ENCODE measurements at regions not wholly inside any gene's neighbourhood (a gene's known extent, or its start where the extent isn't known, plus 50 kb on each side); places are given as distances from the start of the nearest gene placed in this dataset.
"Not testable (repeated sequence)": the region's sequence is repeated elsewhere in the genome, so short reads cannot be mapped to it uniquely, and the experiment has no call there.

DNA sequence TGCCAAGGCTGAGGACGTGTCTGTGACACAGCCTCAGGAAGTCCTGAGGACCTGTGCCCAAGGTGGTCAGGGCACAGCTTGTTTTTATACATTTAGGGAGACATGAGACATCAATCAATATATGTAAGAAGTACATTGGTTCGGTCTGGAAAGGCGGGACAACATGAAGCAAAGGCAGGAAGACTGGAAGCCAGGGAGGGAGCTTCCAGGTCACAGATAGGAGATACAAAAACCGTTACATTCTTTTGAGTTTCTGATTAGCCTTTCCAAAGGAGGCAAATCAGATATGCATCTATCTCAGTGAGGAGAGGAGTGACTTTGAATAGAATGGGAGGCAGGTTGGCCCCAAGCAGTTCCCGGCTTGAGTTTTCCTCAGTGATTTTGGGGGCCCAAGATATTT is 127.1 kb upstream of the SGCG start:
- DNase-seq (ENCODE audit: low read depth, low spot score); in situ Hi-C loops (cut with HindIII; ENCODE audit: low pct_unique_long_range_greater_than_20kb, low sequenced_read_pairs): not testable (repeated sequence)

DNA sequence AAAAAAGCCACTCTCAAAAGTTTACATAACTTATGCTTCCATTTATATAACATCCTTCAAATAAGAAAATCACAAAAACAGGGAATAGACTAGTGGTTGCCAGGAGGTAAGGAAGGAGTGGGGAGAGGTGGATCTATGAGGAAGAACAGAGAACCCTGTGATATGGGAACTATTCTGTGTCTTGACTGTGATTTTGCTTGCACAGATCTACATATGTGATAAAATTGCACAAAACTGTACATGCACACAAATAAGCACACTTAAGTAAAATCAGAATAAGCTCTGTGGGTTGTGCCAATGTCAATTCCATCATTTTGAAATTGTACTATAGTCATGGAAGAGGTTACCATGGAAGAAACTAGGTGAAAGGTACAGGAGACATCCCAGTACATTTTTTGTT is 121.6 kb upstream of the SGCG start:
- no peak for DNase-seq (ENCODE audit: low read depth, low spot score)
- in situ Hi-C loops (cut with HindIII; ENCODE audit: low pct_unique_long_range_greater_than_20kb, low sequenced_read_pairs): no loop called here

DNA sequence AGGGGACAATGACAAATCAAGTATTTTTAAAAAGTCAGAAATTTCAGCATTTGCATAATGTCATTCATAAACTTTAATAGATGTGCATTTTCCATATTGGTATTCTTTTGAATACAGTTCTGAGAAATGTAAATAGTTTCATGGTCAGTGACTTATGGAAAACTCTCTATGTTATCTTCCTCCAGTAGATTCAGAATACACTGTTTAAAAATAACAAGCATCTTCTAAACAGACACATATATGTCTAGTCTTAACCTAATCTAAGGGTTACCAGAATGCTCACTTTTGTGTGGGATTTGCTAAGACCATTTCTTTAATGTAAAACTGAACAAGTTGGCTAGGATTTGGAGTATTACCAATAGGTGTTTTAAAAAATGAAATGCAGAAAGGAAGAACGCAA is 119.8 kb upstream of the SGCG start:
- DNase-seq (ENCODE audit: low read depth, low spot score): no peak
- in situ Hi-C loops (cut with HindIII; ENCODE audit: low pct_unique_long_range_greater_than_20kb, low sequenced_read_pairs): no loop called here

DNA sequence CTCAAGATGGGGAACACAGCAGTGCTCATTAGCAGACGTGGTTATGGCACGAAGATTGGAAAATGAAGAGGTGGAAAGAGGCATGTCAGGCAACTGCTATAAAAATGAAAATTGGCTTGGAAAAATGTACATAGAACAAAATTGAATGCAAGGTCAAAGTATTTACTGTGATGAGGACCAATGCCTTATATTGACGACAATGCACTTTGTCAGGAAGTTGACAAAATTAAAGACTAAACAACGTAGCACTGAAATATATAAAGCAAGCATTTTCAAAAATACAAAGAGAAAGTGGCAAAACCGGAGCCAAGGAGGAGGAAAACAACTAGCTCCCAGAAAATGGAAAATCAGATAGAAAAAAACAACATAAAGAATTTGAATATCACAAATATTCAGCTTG is 113.7 kb upstream of the SGCG start:
- in situ Hi-C loops (cut with HindIII; ENCODE audit: low pct_unique_long_range_greater_than_20kb, low sequenced_read_pairs): no loop called here
- DNase-seq (ENCODE audit: low read depth, low spot score): no peak

DNA sequence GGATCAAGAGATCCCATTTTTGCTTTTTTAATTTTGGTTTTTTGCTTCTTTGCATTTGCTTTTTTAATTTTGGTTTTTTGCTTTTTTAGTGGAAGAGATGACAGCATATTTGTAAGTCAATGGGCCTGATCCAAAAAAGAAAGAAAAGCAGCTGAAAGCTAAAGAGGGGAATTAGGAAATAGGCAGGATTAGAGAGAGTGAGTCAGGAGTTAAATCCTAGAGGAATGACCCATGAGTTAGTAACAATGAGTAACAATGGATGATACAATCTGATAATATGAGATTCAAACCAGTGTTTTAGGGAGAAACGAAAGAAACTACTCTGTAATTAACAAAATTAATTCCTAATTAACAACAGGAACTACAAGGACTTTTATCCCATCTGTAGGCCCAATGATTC is 111.2 kb upstream of the SGCG start:
- no peak for DNase-seq (ENCODE audit: low read depth, low spot score)
- in situ Hi-C loops (cut with HindIII; ENCODE audit: low pct_unique_long_range_greater_than_20kb, low sequenced_read_pairs): no loop called here

DNA sequence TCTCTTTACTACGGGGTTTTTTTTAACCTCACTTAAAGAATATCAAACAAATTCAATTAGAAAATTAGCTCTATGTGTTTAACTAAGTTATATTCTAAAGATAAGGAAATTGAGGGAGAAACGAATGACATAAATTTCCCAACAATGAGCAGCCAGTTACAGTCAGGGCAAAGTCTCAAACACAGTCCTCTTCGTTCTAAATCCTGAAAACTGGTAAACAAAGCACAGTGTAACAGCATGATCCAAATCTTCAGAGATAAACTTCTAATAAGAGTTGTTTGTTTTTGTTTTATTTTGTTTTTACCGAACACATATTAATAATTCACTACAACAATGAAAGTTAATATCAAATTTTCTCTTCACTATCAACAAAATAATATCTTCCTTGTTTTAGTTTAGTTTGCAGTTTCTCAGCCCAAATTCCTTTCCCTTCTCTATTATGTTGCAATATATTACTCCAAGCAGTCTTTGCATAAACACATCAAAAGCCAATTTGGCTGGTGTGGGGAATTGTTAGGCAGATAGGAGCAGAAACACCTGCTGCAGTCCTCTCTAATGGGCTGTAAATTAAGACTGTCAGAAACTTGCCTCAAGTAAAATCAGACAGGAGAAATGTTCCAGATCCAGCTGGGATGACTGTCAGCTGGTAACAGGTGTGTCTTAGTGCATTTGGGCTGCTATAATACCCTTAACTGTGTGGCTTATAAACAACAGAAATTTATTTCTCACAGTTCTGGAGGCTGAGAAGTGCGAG is 106.5 kb upstream of the SGCG start:
- in situ Hi-C loops (cut with HindIII; ENCODE audit: low pct_unique_long_range_greater_than_20kb, low sequenced_read_pairs): no loop called here
- DNase-seq (ENCODE audit: low read depth, low spot score): no peak

DNA sequence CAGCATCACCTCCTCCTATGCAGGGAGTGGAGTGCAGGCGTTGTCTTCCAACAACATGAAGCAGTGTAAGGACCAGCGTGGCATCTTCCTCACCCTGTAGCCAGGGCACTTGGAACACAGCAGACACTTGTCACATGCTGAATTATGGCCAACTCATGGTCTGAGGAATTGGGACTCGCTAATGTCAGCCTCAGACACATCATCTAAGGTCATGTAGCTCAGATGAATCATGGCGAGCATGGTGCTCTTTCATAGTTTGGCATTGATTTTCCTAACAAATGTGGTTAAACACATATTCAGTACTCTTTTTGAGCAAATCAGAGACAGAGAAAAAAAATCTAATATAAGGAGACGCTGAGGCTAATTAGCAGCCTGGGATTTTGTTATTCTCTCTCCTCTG is 99.6 kb upstream of the SGCG start:
- DNase-seq (ENCODE audit: low read depth, low spot score): no peak
- in situ Hi-C loops (cut with HindIII; ENCODE audit: low pct_unique_long_range_greater_than_20kb, low sequenced_read_pairs): no loop called here

DNA sequence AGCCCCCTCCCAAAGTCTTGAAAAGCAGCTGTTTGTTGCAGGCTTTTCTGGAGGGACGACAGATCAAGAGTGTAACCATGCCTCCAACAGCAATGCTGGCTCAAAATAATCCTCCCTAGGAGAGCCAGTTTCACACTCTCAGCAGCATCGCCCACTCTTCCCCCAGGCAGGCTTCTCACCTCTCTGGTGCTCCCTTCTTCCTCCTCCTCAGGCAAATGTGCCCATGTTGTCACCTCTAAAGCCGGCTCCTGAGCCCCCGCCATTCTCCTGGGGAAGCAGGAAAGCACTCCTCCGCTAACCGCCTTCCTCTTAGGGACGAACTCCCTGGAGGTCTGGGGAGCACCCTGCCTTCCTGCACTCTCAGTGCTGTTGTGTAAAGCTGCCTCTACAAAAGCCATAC is 98.9 kb upstream of the SGCG start:
- in situ Hi-C loops (cut with HindIII; ENCODE audit: low pct_unique_long_range_greater_than_20kb, low sequenced_read_pairs): no loop called here

DNA sequence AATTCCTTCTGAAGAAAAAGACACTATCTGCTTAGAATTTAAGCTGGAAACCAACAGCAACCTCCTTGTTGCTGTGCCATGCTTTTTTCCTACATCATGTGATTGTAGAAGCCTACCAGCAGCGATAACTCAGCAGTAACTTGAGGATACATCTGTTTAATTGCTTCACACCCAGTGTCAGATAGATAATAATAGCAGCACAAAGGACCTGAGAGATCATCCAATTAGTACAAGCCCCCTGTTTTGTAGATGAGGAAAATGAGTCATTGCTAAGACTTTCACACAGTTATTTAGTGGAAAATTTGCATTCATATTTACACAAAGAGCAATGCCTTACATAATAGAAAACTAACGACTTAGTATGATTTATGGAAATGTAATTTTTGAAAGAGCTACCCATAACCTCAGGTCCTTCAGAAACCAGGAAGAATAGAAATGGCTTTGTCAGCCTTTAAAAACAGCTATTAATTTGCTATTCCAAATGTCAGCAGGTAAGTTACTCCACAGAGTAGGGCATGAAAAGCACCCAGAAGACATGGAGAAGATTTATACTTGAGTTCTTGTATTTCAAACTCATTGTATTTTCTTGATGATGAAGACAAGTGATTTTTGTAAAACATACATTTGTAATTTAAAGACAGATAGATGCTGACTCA is 93.7 kb upstream of the SGCG start:
- in situ Hi-C loops (cut with HindIII; ENCODE audit: low pct_unique_long_range_greater_than_20kb, low sequenced_read_pairs): no loop called here
- DNase-seq (ENCODE audit: low read depth, low spot score): no peak

More for the DNA sequence above, 98.9 kb upstream of the SGCG start:
- DNase-seq (ENCODE audit: low read depth, low spot score): no peak

DNA sequence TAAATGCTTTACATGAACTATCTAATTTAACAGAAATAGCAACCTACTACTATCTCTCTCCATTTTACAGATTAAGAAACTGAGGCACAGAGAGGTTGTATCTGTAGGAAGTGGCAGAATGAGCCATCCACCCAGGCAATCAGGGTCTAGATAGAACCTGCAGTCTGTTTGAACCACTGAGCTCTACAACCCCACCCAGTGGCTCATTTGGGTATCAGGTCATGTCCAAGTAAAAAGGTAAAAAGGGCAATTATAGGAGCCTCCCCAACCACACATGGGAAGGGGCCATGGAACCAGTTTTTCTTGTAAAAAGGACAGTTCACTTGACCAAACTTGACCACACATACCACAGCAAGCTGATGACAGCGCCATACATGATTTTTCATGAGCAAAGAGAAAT is 92.9 kb upstream of the SGCG start:
- in situ Hi-C loops (cut with HindIII; ENCODE audit: low pct_unique_long_range_greater_than_20kb, low sequenced_read_pairs): no loop called here
- peak; percentile 66 for DNase-seq (ENCODE audit: low read depth, low spot score)

DNA sequence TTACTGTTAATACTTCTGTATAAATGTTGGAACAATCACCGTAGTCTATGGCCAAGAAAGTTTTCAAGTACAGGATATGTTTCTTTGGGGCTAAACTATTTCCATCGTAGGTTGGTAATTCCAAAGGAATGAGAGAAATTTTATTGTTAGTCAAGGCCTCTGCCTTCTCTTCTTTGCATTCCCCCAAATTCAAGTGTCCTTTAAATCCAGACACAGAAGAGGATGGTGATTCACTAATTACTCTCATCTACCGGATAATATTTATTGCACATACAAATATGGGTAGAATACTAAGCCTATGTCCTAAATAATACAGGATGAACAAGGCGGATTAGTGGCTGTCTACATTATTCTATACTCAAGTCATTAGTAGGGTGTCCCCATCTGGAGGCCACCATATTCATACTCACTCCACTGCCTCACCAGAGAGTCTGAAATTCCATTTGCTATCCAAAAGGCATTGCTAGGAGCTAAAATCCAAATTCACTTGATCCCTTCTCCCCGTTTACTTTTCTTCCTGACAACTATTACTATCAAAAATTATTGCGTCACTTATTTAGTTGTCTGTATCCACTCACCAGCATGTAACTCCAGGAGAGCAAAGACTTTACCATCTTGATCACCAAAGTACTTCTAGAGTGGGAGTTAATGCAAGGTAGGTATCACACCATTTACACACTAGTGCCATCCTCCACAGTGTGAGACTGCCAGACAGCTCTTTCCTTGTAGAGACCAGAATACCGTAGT is 82.4 kb upstream of the SGCG start:
- DNase-seq (ENCODE audit: low read depth, low spot score): no peak
- in situ Hi-C loops (cut with HindIII; ENCODE audit: low pct_unique_long_range_greater_than_20kb, low sequenced_read_pairs): no loop called here

DNA sequence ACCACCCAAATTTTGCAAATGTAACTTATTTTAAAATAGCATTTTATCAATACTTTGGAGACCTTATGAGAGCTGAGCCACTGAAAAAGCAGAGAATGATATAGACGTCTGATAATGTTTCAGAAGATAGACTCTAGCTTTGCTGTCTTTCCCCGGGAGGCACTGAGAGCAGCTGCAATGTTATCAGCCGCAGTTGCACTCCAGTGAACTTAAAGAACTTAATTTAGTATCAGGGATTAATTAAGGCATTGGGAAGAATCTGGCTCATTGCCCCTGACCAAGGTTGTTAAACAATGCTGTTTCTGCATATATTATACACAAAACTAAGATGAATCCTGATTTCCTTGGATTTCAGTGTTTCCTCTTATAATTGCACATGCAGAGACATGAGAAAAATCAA is 75.7 kb upstream of the SGCG start:
- DNase-seq (ENCODE audit: low read depth, low spot score): no peak
- in situ Hi-C loops (cut with HindIII; ENCODE audit: low pct_unique_long_range_greater_than_20kb, low sequenced_read_pairs): no loop called here

DNA sequence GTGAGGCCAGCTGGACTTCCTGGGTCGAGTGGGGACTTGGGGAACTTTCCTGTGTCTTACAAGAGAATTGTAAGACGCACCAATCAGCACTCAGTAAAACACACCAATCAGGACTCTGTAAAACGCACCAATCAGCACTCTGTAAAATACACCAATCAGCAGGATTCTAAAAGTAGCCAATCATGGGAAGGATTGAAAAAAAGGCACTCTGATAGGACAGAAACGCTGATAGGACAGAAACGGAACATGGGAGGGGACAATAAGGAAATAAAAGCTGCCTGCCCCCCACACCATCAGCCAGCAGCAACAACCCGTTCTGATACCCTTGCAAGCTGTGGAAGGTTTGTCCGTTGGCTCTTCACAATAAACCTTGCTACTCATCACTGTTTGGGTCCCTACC is 73.1 kb upstream of the SGCG start:
- in situ Hi-C loops (cut with HindIII; ENCODE audit: low pct_unique_long_range_greater_than_20kb, low sequenced_read_pairs): no loop called here

DNA sequence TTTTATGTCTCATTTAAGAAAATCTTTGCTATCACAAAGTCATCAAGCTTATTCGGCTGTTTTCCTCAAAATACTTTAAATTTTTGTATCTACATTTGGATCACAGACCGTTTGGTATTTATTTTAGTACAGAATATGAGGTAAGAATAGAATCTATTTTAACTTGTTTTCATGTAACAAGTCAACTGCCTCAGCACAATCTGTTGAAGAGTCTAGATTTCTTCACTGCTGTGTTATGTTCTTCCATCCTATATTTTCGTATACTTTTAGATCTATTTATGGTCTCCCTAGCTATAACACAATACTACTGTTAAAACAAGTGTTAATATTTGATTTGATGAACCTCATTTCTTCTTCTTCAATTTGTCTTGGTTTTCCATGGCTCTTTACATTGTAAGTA is 61.6 kb upstream of the SGCG start:
- DNase-seq (ENCODE audit: low read depth, low spot score): no peak
- in situ Hi-C loops (cut with HindIII; ENCODE audit: low pct_unique_long_range_greater_than_20kb, low sequenced_read_pairs): no loop called here

More for the DNA sequence above, 73.1 kb upstream of the SGCG start:
- DNase-seq (ENCODE audit: low read depth, low spot score): no peak

DNA sequence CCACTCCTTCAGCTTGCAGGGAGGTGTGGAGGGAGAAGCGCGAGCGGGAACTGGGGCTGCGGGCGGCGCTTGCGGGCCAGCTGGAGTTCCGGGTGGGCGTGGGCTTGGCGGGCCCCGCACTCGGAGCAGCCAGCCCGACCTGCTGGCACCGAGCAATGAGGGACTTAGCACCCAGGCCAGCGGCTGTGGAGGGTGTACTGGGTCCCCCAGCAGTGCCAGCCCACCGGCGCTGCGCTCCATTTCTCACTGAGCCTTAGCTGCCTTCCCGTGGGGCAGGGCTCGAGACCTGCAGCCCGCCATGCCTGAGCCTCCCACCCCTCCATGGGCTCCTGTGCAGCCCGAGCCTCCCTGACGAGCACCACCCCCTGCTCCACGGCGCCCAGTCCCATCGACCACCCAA is 53.2 kb upstream of the SGCG start:
- DNase-seq (ENCODE audit: low read depth, low spot score); in situ Hi-C loops (cut with HindIII; ENCODE audit: low pct_unique_long_range_greater_than_20kb, low sequenced_read_pairs): not testable (repeated sequence)

DNA sequence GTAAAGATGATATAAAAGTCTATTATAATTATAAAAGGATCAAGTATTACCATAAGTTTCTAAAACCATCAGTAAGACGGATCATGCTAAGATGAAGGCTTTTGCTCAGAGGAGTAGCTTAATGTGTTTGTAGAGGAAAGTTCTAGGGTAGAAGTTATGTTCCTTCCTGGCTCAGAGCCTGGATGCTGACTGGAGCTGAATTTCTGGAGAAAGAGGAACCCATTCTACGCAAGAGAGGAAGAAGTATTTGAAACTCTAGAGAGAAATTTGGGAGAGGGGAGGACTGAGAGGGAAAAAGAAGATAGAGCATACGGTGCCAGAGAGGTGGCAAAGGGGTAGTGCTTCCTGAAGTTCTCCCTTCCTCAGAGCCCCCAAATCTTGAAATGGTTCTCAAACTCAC is 51.4 kb upstream of the SGCG start:
- in situ Hi-C loops (cut with HindIII; ENCODE audit: low pct_unique_long_range_greater_than_20kb, low sequenced_read_pairs): no loop called here
- no peak for DNase-seq (ENCODE audit: low read depth, low spot score)
